Activated naive CD8-positive, alpha-beta T cell treated with anti-CD3 and anti-CD28 coated beads for 36 hours (primary cell): ENCODE measurements at regions not wholly inside any gene's neighbourhood (a gene's known extent, or its start where the extent isn't known, plus 50 kb on each side); places are given as distances from the start of the nearest gene placed in this dataset.

Experiments used
- DNase-seq: peaks from one replicate; pipeline ENCODE4 v3.0.0; 2021
- H3K27ac Mint-ChIP-seq: one replicate; pipeline ENCODE4 v1.8.0; 2022; ENCODE audit warnings: mild to moderate bottlenecking, moderate library complexity, mixed read lengths
- H3K27me3 Mint-ChIP-seq: one replicate; pipeline ENCODE4 v1.8.0; 2022; ENCODE audit warnings: mild to moderate bottlenecking, mixed read lengths
- H3K36me3 Mint-ChIP-seq: one replicate; pipeline ENCODE4 v1.8.0; 2021; ENCODE audit warnings: mild to moderate bottlenecking, mixed read lengths
- H3K4me1 Mint-ChIP-seq: one replicate; pipeline ENCODE4 v1.8.0; 2021; ENCODE audit warnings: mixed read lengths
- H3K4me3 Mint-ChIP-seq: one replicate; pipeline ENCODE4 v1.8.0; 2022; ENCODE audit warnings: mild to moderate bottlenecking, moderate library complexity, mixed read lengths
- H3K9me3 Mint-ChIP-seq: one replicate; pipeline ENCODE4 v1.8.0; 2022; ENCODE audit warnings: mixed read lengths

GRCh38 chr5:143713047-143714003 lies 98.6 kb upstream of the HMHB1 start:
- Mint-ChIP-seq H3K27me3 (peaks cover 5% of the 10 kb centered on the region), H3K4me3 (no peak overlapping the region), H3K27ac (no peak overlapping the region), H3K4me1 (no peaks in the 10 kb centered on the region), H3K36me3 (no peaks in the 10 kb centered on the region), H3K9me3 (no peaks in the 10 kb centered on the region)
- DNase-seq: no peak

DNA sequence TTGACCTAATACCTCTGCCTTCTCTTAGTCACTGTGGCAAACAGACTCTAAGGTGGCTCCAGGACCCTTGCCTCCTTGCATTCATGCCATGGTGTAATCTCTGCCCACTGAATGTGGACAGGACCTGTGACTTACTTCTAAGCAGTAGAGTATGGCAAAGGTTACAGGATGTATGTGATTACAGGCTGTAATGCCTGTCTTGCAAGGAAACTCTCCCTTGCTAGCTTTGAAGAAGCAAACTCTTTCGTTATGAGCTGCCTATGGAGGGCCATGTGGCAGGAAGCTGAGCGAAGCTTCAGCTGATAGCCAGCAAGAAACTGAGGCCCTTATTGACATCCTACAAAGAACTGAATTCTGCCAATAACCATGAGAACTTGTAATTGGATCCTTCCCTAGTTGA lies 103.3 kb upstream of the HMHB1 start:
- no peaks in the 10 kb centered on the region for H3K4me1 Mint-ChIP-seq
- peaks cover 13% of the 10 kb centered on the region for H3K27me3 Mint-ChIP-seq
- no peak overlapping the region for H3K27ac Mint-ChIP-seq
- DNase-seq: no peak
- H3K4me3 Mint-ChIP-seq: no peak overlapping the region
- no peaks in the 10 kb centered on the region for H3K36me3 Mint-ChIP-seq
- H3K9me3 Mint-ChIP-seq: no peaks in the 10 kb centered on the region

DNA sequence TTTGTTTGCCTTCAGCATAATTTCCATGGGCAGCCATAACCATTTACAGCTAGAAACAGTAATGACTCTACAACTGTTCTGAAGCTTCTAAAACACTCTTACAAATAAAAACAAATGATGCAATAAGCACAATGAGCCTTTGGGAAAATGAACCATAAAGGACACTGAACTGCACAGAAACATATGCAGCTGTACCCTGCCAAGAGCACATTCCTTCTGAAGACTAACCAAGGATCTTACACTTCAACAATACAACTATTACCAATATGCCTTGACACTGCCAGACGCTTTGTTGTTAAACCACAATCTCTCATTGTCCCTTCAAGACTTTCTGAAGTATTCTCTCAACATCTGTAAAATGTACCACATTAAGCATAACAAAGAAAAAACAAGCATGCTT lies 104.2 kb upstream of the HMHB1 start:
- Mint-ChIP-seq H3K4me3 (no peak overlapping the region), H3K27me3 (peaks cover 13% of the 10 kb centered on the region), H3K9me3 (no peaks in the 10 kb centered on the region), H3K27ac (no peak overlapping the region), H3K36me3 (no peaks in the 10 kb centered on the region), H3K4me1 (no peaks in the 10 kb centered on the region)
- no peak for DNase-seq

GRCh38 chr5:143705381-143705780 lies 106.6 kb upstream of the HMHB1 start:
- DNase-seq: no peak
- Mint-ChIP-seq H3K4me1 (no peaks in the 10 kb centered on the region), H3K27me3 (peaks cover 13% of the 10 kb centered on the region), H3K9me3 (no peaks in the 10 kb centered on the region), H3K36me3 (no peaks in the 10 kb centered on the region), H3K27ac (no peak overlapping the region), H3K4me3 (no peak overlapping the region)

GRCh38 chr5:143703659-143704058 lies 108.3 kb upstream of the HMHB1 start:
- Mint-ChIP-seq H3K4me3 (no peak overlapping the region), H3K4me1 (peaks cover 8% of the 10 kb centered on the region), H3K27me3 (peaks cover 9% of the 10 kb centered on the region), H3K27ac (no peak overlapping the region), H3K9me3 (no peaks in the 10 kb centered on the region), H3K36me3 (no peaks in the 10 kb centered on the region)
- no peak for DNase-seq

DNA sequence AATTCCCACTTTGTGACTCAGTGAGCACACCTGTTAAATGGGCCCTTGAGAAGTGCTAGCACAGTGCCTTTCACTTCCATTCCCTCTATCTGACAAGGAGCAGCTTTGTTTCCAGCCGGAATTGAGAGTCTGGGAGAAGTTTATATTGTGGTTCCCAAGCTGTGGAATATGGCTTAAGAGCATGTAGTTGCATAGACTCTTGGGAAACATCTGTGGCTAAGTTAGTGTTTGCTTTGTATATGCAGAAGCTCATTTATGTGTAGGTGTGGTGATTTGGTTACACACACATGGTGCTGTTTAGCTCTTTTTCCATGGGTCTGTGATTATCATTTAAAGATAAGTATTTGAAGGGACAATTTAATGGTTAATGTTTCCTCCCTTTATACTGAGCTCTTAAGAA lies 110.5 kb upstream of the HMHB1 start:
- H3K36me3 Mint-ChIP-seq: no peaks in the 10 kb centered on the region
- no peak overlapping the region for H3K4me3 Mint-ChIP-seq
- H3K27me3 Mint-ChIP-seq: peaks cover 3% of the 10 kb centered on the region
- no peaks in the 10 kb centered on the region for H3K9me3 Mint-ChIP-seq
- DNase-seq: no peak
- peaks cover 14% of the 10 kb centered on the region for H3K4me1 Mint-ChIP-seq
- no peak overlapping the region for H3K27ac Mint-ChIP-seq

DNA sequence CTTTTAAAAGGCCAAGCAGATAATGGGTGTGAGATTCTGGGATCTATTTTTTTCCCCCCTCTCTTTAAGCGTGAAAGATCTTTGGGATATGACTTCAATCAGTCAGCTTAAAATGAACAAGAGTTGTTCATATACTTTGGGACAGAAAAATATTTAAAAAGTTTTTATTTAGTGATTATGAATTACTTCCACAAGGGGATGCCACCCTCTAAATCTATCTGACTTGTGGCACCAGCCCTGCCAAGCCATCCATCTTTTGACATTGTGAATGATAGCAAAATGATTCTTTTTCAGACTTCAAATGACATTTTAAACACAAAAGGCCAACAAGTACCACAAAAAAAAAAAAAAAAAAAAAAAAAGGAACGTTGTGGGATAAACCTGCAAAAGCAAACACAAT lies 111.0 kb upstream of the HMHB1 start:
- Mint-ChIP-seq H3K27me3 (no peaks in the 10 kb centered on the region), H3K9me3 (no peaks in the 10 kb centered on the region), H3K36me3 (no peaks in the 10 kb centered on the region), H3K27ac (no peak overlapping the region), H3K4me1 (peaks cover 14% of the 10 kb centered on the region), H3K4me3 (no peak overlapping the region)
- no peak for DNase-seq

- H3K27me3 Mint-ChIP-seq: no peaks in the 10 kb centered on the region
- no peak overlapping the region for H3K4me3 Mint-ChIP-seq
- peak overlapping the region; percentile 58 for H3K27ac Mint-ChIP-seq
- peaks cover 14% of the 10 kb centered on the region for H3K4me1 Mint-ChIP-seq
- H3K36me3 Mint-ChIP-seq: no peaks in the 10 kb centered on the region
- peak; percentile 2 for DNase-seq
- no peaks in the 10 kb centered on the region for H3K9me3 Mint-ChIP-seq
Observed at GRCh38 chr5:143699121-143699520, 112.8 kb upstream of the HMHB1 start.

- Mint-ChIP-seq H3K4me1 (peaks cover 15% of the 10 kb centered on the region), H3K4me3 (no peak overlapping the region), H3K27me3 (no peaks in the 10 kb centered on the region), H3K27ac (peak overlapping the region; percentile 58), H3K9me3 (no peaks in the 10 kb centered on the region), H3K36me3 (no peaks in the 10 kb centered on the region)
- DNase-seq: no peak
Observed at GRCh38 chr5:143698574-143698973, 113.4 kb upstream of the HMHB1 start.

DNA sequence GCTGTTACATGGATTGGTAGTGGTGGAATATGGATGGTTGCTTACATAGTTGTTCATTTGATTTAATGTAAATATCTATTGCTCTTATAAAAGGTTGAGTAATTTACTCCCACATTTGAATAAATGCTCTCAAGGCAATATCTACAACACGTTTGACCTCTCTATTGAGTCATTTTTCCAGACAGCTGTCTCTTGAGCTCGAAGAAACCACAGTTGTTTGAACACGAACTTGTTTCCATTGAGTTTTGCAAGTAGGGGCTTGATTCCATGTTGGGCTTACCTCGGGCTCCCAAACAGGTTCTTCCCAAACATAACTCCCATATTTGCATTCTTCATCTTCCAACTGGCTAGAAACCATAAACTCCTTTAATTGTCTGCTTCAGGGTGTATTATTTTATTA lies 115.0 kb upstream of the HMHB1 start:
- Mint-ChIP-seq H3K4me3 (no peak overlapping the region), H3K4me1 (peaks cover 19% of the 10 kb centered on the region), H3K36me3 (peaks cover 3% of the 10 kb centered on the region), H3K27me3 (peaks cover 3% of the 10 kb centered on the region), H3K9me3 (no peaks in the 10 kb centered on the region), H3K27ac (no peak overlapping the region)
- no peak for DNase-seq

DNA sequence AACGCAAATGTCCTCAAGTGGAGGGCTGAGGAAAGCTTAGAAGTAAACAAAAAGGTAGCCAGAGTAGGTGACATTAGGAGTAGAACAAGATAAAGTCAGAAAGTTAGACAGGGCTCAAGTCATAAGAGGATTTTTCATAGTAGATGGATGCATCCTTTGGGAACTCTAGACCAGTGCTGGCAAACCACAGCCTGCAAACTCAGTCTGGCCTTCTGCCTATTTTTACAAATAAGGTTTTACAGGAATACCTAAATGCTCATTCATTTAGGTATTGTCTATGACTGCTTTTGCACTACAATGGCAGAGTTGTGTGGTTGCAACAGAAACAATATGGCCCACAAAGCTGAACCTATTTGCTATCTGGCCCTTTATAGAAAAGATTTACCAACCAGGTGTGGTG lies 116.0 kb upstream of the HMHB1 start:
- Mint-ChIP-seq H3K27ac (no peak overlapping the region), H3K4me3 (no peak overlapping the region), H3K9me3 (no peaks in the 10 kb centered on the region), H3K4me1 (peaks cover 19% of the 10 kb centered on the region), H3K27me3 (peaks cover 3% of the 10 kb centered on the region), H3K36me3 (peaks cover 3% of the 10 kb centered on the region)
- DNase-seq: no peak

DNA sequence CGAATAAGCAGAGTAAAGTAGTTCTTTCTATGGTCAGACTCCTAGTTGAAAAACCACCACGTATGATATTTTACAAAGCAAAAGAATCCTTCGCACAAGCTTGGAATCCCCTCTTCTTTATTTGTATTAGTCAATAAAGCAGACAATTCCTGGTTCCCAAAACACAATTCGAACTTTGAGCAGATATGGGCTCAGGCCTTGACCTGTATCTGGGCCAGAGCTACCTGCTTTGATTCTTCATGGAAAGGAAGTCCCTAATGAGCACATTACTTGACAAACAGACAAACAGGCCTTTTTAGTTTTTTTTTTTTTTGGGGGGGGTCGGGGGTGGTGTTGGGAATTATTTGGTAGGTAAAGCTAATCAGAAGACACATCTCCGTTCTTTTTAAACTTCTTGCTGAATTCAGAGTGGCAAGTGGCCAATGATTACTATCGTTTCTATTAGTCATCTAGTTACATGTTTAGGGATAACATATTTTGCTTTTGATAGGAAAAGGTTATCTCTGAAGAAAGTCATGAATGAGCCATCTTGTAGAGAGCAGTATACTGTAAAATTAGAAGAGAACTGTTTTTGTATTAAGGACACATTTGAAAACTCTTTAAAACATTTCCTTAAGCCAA lies 116.6 kb upstream of the HMHB1 start:
- H3K4me3 Mint-ChIP-seq: no peak overlapping the region
- H3K27ac Mint-ChIP-seq: no peak overlapping the region
- DNase-seq: no peak
- peaks cover 19% of the 10 kb centered on the region for H3K4me1 Mint-ChIP-seq
- H3K27me3 Mint-ChIP-seq: peaks cover 3% of the 10 kb centered on the region
- peaks cover 3% of the 10 kb centered on the region for H3K9me3 Mint-ChIP-seq
- H3K36me3 Mint-ChIP-seq: peaks cover 3% of the 10 kb centered on the region

GRCh38 chr5:143694357-143694756 lies 117.6 kb upstream of the HMHB1 start:
- Mint-ChIP-seq H3K27me3 (peaks cover 3% of the 10 kb centered on the region), H3K36me3 (peaks cover 6% of the 10 kb centered on the region), H3K4me1 (peaks cover 17% of the 10 kb centered on the region), H3K4me3 (no peak overlapping the region), H3K27ac (no peak overlapping the region), H3K9me3 (peaks cover 10% of the 10 kb centered on the region)
- no peak for DNase-seq

DNA sequence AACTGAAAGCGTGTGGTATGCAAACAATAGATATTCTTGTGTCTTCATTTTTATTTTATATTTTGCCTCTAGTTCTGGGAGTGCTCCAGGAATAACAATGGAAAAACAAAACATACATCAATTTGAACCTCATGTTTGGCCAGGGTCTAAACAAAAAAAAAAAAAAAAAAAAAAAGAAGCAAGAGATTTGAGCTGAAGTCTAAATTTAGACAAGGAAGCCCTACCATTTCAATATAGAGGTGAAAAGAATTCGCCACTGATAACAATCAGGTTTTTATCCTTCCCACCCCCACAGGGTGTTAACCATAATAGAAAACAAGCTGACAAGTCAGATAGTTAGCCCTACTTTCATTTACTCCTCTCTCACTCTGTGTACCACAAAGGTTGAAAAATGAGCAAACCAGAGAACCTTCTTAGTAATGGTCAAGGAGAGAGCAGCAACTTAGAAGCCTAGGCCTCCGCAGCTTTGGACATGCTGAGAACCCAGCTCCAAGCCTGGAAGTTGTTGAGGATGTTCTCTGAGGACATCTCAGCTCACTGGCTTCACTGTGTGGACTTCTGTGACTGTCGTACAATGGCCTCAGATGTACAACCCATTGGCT lies 118.2 kb upstream of the HMHB1 start:
- H3K4me3 Mint-ChIP-seq: no peak overlapping the region
- peaks cover 3% of the 10 kb centered on the region for H3K27me3 Mint-ChIP-seq
- no peak overlapping the region for H3K27ac Mint-ChIP-seq
- DNase-seq: no peak
- H3K9me3 Mint-ChIP-seq: peaks cover 11% of the 10 kb centered on the region
- H3K36me3 Mint-ChIP-seq: peaks cover 6% of the 10 kb centered on the region
- peaks cover 12% of the 10 kb centered on the region for H3K4me1 Mint-ChIP-seq

- Mint-ChIP-seq H3K4me3 (no peak overlapping the region), H3K4me1 (peaks cover 7% of the 10 kb centered on the region), H3K9me3 (peaks cover 11% of the 10 kb centered on the region), H3K27me3 (peaks cover 3% of the 10 kb centered on the region), H3K36me3 (peaks cover 6% of the 10 kb centered on the region), H3K27ac (no peak overlapping the region)
- no peak for DNase-seq
Observed at GRCh38 chr5:143692342-143692741, 119.6 kb upstream of the HMHB1 start.
